Liver (tissue), 8 donors: ENCODE measurements at regions not wholly inside any gene's neighbourhood (a gene's known extent, or its start where the extent isn't known, plus 50 kb on each side); places are given as distances from the start of the nearest gene placed in this dataset.

Source experiments
- DNase-seq: peaks from one replicate; pipeline ENCODE4 v3.0.0-alpha.2; 2017; ENCODE audit warnings: low spot score
- H3K27ac ChIP-seq, 2 donors: one replicate each; pipeline ENCODE4 v1.7.0; 2013; ENCODE audit warnings: inconsistent platforms in 2 of 2, low read length in 2 of 2, control low read depth in 1 of 2, low read depth in 1 of 2, mild to moderate bottlenecking in 1 of 2
- H3K27me3 ChIP-seq, 4 donors: one replicate each; pipeline versions ENCODE4 v1.6.1 to v1.7.0; 2013; ENCODE audit warnings: low read length in 3 of 4, inconsistent platforms in 1 of 4, mild to moderate bottlenecking in 1 of 4, moderate library complexity in 1 of 4; ENCODE audit not compliant: control insufficient read depth in 4 of 4, insufficient read depth in 4 of 4
- H3K36me3 ChIP-seq, 4 donors: one replicate each; pipeline versions ENCODE4 v1.6.1 to v1.7.0; 2013; ENCODE audit warnings: low read length in 3 of 4, mild to moderate bottlenecking in 3 of 4, low read depth in 1 of 4, moderate library complexity in 1 of 4; ENCODE audit not compliant: control insufficient read depth in 4 of 4, insufficient read depth in 3 of 4
- H3K4me1 ChIP-seq, 4 donors: one replicate each; pipeline versions ENCODE4 v1.6.1 to v1.7.0; 2013; ENCODE audit warnings: low read length in 3 of 4, mild to moderate bottlenecking in 3 of 4, moderate library complexity in 1 of 4; ENCODE audit not compliant: control insufficient read depth in 4 of 4, insufficient read depth in 4 of 4
- H3K4me3 ChIP-seq, 3 donors: one replicate each; pipeline versions ENCODE4 v1.6.1 to v1.7.0; 2013; ENCODE audit warnings: low read length in 3 of 3, control low read depth in 1 of 3, low read depth in 1 of 3, mild to moderate bottlenecking in 1 of 3
- H3K9ac ChIP-seq, 2 donors: one replicate each; pipeline ENCODE4 v1.7.0; 2013; ENCODE audit warnings: low read length in 2 of 2, mild to moderate bottlenecking in 2 of 2, moderate library complexity in 2 of 2, control low read depth in 1 of 2, low read depth in 1 of 2
- H3K9me3 ChIP-seq, 4 donors: one replicate each; pipeline versions ENCODE4 v1.6.1 to v1.7.0; 2013; ENCODE audit warnings: low read length in 3 of 4; ENCODE audit not compliant: control insufficient read depth in 4 of 4
- CTCF ChIP-seq: fragments of 150-350 bp; IDR thresholded peaks from 2 replicates; pipeline ENCODE4 v1.5.1; 2017; ENCODE audit warnings: improper control_type of control experiment, low read depth, low read length; ENCODE audit not compliant: missing input control
- EGR1 ChIP-seq, 2 donors: IDR thresholded peaks; 2 replicates each; pipeline ENCODE4 v1.6.1; 2016 to 2018; ENCODE audit warnings: antibody characterized with exemption in 2 of 2, low read depth in 2 of 2
- FOXA1 ChIP-seq: IDR thresholded peaks from 2 replicates; pipeline ENCODE4 v1.6.1; 2016; ENCODE audit warnings: antibody characterized with exemption
- GABPA ChIP-seq, 2 donors: IDR thresholded peaks in 1 of 2; conservative IDR thresholded peaks in 1 of 2; 2 replicates each; pipeline ENCODE4 v1.6.1; 2016; ENCODE audit warnings: antibody characterized with exemption in 2 of 2, mild to moderate bottlenecking in 1 of 2, moderate library complexity in 1 of 2
- HNF4A ChIP-seq, 2 donors: conservative IDR thresholded peaks; 2 replicates each; pipeline ENCODE4 v1.6.1; 2016; ENCODE audit warnings: antibody characterized with exemption in 2 of 2, mild to moderate bottlenecking in 2 of 2
- HNF4G ChIP-seq: IDR thresholded peaks from 2 replicates; pipeline ENCODE4 v1.6.1; 2016; ENCODE audit warnings: antibody characterized with exemption
- JUND ChIP-seq, 2 donors: IDR thresholded peaks; 2 replicates each; pipeline ENCODE4 v1.6.1; 2016; ENCODE audit warnings: antibody characterized with exemption in 2 of 2
- MAX ChIP-seq: IDR thresholded peaks from 2 replicates; pipeline ENCODE4 v1.6.1; 2016; ENCODE audit warnings: antibody characterized with exemption
- NR2F2 ChIP-seq: IDR thresholded peaks from 2 replicates; pipeline ENCODE4 v1.6.1; 2016; ENCODE audit warnings: antibody characterized with exemption
- RAD21 ChIP-seq, 2 donors: IDR thresholded peaks; 2 replicates each; pipeline ENCODE4 v1.6.1; 2016; ENCODE audit warnings: antibody characterized with exemption in 2 of 2, mild to moderate bottlenecking in 2 of 2
- REST ChIP-seq: IDR thresholded peaks from 2 replicates; pipeline ENCODE4 v1.6.1; 2016; ENCODE audit warnings: antibody characterized with exemption, mild to moderate bottlenecking
- RXRA ChIP-seq, 2 donors: IDR thresholded peaks; 2 replicates each; pipeline ENCODE4 v1.6.1; 2017 to 2018; ENCODE audit warnings: antibody characterized with exemption in 2 of 2, mild to moderate bottlenecking in 1 of 2
- SP1 ChIP-seq: IDR thresholded peaks from 2 replicates; pipeline ENCODE4 v1.6.1; 2018; ENCODE audit warnings: antibody characterized with exemption, mild to moderate bottlenecking
- TAF1 ChIP-seq: conservative IDR thresholded peaks from 2 replicates; pipeline ENCODE4 v1.6.1; 2016; ENCODE audit warnings: antibody characterized with exemption, mild to moderate bottlenecking
- YY1 ChIP-seq: IDR thresholded peaks from 2 replicates; pipeline ENCODE4 v1.6.1; 2016; ENCODE audit warnings: antibody characterized with exemption, mild to moderate bottlenecking
- ZBTB33 ChIP-seq: IDR thresholded peaks from 2 replicates; pipeline ENCODE4 v1.6.1; 2016; ENCODE audit warnings: antibody characterized with exemption
- whole genome bisulfite sequencing: extraction: QIAGEN DNeasy Blood & Tissue Kit; methylation state at CpG from one replicate; pipeline ENCODE4 v1.1.7; 2013; 5-methylcytosine and 5-hydroxymethylcytosine counted together
- TF ChIP-seq, protein P1 (sequence below): IDR thresholded peaks from 2 replicates; pipeline ENCODE4 v1.6.1; 2016; ENCODE audit warnings: antibody characterized with exemption
- donor health status: healthy.
- donor health status: healthy.
- donor health status: healthy.
- donor health status: healthy.
- donor health status: healthy.

GRCh38 chr18:30034818-30035217 lies 1007.7 kb downstream of the DSC3 start:
- no peaks in the 10 kb centered on the region for H3K4me1 ChIP-seq
- no peaks in the 10 kb centered on the region for H3K9me3 ChIP-seq
- no peak for DNase-seq
- no peak overlapping the region for H3K4me3 ChIP-seq
- WGBS: 86% methylated on average over 3 of the region's 3 CpGs
- no peaks in the 10 kb centered on the region for H3K36me3 ChIP-seq
- H3K27ac ChIP-seq: no peak overlapping the region
- TF ChIP-seq, protein P1, sequence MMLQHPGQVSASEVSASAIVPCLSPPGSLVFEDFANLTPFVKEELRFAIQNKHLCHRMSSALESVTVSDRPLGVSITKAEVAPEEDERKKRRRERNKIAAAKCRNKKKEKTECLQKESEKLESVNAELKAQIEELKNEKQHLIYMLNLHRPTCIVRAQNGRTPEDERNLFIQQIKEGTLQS: no peak
- no peak for TF ChIP-seq TAF1
- no peak for TF ChIP-seq REST
- no peak for TF ChIP-seq SP1
- TF ChIP-seq ZBTB33: no peak
- no peak for TF ChIP-seq FOXA1
- TF ChIP-seq GABPA (IDR thresholded peaks at IDR 0.05 in 1 of 2, conservative IDR thresholded peaks at IDR 0.05 in 1 of 2): no peak
- no peak for TF ChIP-seq EGR1 (IDR thresholded peaks at IDR 0.05; ENCODE audit: low read depth in 2 of 2)
- no peak for TF ChIP-seq MAX
- TF ChIP-seq RXRA (IDR thresholded peaks at IDR 0.05): no peak
- TF ChIP-seq JUND (IDR thresholded peaks at IDR 0.05): no peak
- no peak for TF ChIP-seq NR2F2
- TF ChIP-seq HNF4G: no peak
- TF ChIP-seq CTCF: no peak
- no peak for TF ChIP-seq YY1
- no peak for TF ChIP-seq HNF4A (conservative IDR thresholded peaks at IDR 0.05)
- no peak overlapping the region for H3K9ac ChIP-seq
- no peaks in the 10 kb centered on the region for H3K27me3 ChIP-seq

DNA sequence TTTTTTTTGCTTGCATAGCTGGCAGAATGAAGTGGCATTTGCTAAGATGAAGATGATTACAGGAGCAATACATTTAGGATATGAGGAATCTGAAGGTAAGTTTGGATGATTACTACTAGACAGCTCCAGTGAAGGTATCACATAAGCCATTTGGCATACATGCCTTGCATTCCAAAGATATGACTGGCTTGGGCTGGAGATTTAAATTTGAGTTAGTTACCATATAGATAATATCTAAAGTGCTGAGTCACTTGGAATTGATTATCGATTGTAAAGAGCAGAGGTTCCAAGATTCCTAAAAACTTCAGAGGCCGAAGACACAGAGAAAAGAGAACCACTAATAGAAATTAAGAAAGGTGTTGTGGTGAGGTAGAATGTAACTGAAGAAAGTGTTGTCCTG lies 1026.4 kb downstream of the DSC3 start:
- Histone ChIP-seq H3K27ac (no peak overlapping the region), H3K4me3 (no peak overlapping the region), H3K4me1 (no peaks in the 10 kb centered on the region), H3K36me3 (no peaks in the 10 kb centered on the region), H3K27me3 (no peaks in the 10 kb centered on the region), H3K9ac (no peak overlapping the region), H3K9me3 (no peaks in the 10 kb centered on the region)
- no peak for TF ChIP-seq GABPA (IDR thresholded peaks at IDR 0.05 in 1 of 2, conservative IDR thresholded peaks at IDR 0.05 in 1 of 2)
- no peak for TF ChIP-seq JUND (IDR thresholded peaks at IDR 0.05)
- no peak for TF ChIP-seq RAD21 (IDR thresholded peaks at IDR 0.05)
- no peak for TF ChIP-seq HNF4A (conservative IDR thresholded peaks at IDR 0.05)
- DNase-seq: no peak
- 78% methylated on average over 2 of the region's 2 CpGs for WGBS
